Activated CD8-positive, alpha-beta T cell treated with anti-CD3 and anti-CD28 coated beads for 36 hours (primary cell): ENCODE measurements at regions not wholly inside any gene's neighbourhood (a gene's known extent, or its start where the extent isn't known, plus 50 kb on each side); places are given as distances from the start of the nearest gene placed in this dataset.

Experiments used
- ATAC-seq: fragments of 200-7000 bp; cut with Tn5 transposase; one replicate; pipeline ENCODE4 v1.10.0; 2021; ENCODE audit warnings: mild to moderate bottlenecking, moderate library complexity
- CTCF ChIA-PET: fragments of 350-600 bp; sonication (Branson Sonifier 250); formaldehyde crosslinking; loops from one replicate; lab custom pipeline; 2021; ENCODE audit warnings: antibody characterized with exemption; lab: Charles Lee
- POLR2A ChIA-PET: fragments of 350-600 bp; sonication (Branson Sonifier 250); formaldehyde crosslinking; loops from one replicate; lab custom pipeline; 2021; ENCODE audit warnings: antibody characterized with exemption; lab: Charles Lee
- DNase-seq: peaks from one replicate; pipeline ENCODE4 v3.0.0-alpha.2; 2020
- H3K27ac Mint-ChIP-seq: one replicate; pipeline ENCODE4 v1.8.0; 2021; ENCODE audit warnings: mild to moderate bottlenecking, mixed read lengths
- H3K27me3 Mint-ChIP-seq: one replicate; pipeline ENCODE4 v1.8.0; 2021; ENCODE audit warnings: mixed read lengths
- H3K36me3 Mint-ChIP-seq: one replicate; pipeline ENCODE4 v1.8.0; 2021; ENCODE audit warnings: low read depth, mixed read lengths
- H3K4me1 Mint-ChIP-seq: one replicate; pipeline ENCODE4 v1.8.0; 2021; ENCODE audit warnings: low read depth, mixed read lengths
- H3K4me3 Mint-ChIP-seq: one replicate; pipeline ENCODE4 v1.8.0; 2021; ENCODE audit warnings: mild to moderate bottlenecking, moderate library complexity, mixed read lengths
- H3K9me3 Mint-ChIP-seq: one replicate; pipeline ENCODE4 v1.8.0; 2021; ENCODE audit warnings: mixed read lengths
- CTCF ChIP-seq: fragments of 200-600 bp; IDR thresholded peaks from one replicate; pipeline ENCODE4 v1.8.0; 2022; ENCODE audit warnings: antibody characterized with exemption, mild to moderate bottlenecking
- intact Hi-C: fragments of 100-400 bp; cut with micrococcal nuclease; formaldehyde crosslinking; loops from one replicate; pipeline ENCODE4 v1.10.0; 2022

- Mint-ChIP-seq H3K4me1 (no peaks in the 10 kb centered on the region), H3K9me3 (peaks cover 1% of the 10 kb centered on the region), H3K4me3 (no peak overlapping the region), H3K27me3 (no peaks in the 10 kb centered on the region), H3K27ac (no peak overlapping the region), H3K36me3 (no peaks in the 10 kb centered on the region)
- intact Hi-C loops = no loop called here
- CTCF ChIA-PET = interaction anchor here (3.7 kb wide), 1 partner anchor 11 kb away, joined by 14 read pairs; no protein-coding TSS in a partner anchor
- no peak for DNase-seq
- POLR2A ChIA-PET = no interaction called here
- no peak for ATAC-seq
- TF ChIP-seq CTCF = no peak
Observed at GRCh38 chr5:72599519-72600370, 92.5 kb upstream of the ZNF366 start.

GRCh38 chr5:72599065-72599433, 91.8 kb upstream of the ZNF366 start:
- Mint-ChIP-seq H3K4me3 (no peak overlapping the region), H3K36me3 (no peaks in the 10 kb centered on the region), H3K4me1 (no peaks in the 10 kb centered on the region), H3K9me3 (peaks cover 1% of the 10 kb centered on the region), H3K27me3 (no peaks in the 10 kb centered on the region), H3K27ac (no peak overlapping the region)
- ChIA-PET CTCF (no interaction called here), POLR2A (no interaction called here)
- no peak for TF ChIP-seq CTCF
- DNase-seq = no peak
- intact Hi-C loops = no loop called here
- no peak for ATAC-seq

DNA sequence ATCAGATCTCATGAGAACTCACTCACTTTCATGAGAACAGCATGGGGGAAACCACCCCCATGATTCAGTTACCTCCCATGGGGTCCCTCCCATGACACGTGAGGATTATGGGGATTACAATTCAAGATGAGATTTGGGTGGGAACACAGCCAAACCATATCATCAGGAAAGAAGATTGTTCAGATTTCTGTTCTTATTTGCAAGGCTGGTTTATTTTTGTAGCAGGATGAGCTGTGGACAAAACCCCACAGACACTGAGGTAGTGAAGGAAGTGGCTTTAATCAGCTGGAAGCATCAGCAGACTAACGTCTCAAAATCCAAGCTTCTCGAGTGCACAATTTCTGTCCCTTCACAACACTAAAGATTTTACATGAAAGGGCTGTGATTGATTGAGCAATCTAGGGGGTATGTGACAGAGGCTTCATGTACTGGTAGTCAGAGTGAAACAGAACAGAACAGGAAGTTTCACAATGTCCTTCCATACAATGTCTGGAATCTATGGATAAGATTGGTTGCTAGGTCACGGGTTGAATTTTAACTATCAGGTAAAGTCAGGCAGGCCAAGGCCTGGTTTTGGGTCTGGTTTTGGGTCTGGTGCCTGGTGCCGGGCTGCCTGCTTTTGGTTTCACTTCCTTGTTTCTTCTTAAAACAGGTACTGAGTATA, 91.3 kb upstream of the ZNF366 start:
- no peak overlapping the region for H3K4me3 Mint-ChIP-seq
- no peaks in the 10 kb centered on the region for H3K36me3 Mint-ChIP-seq
- ATAC-seq (no peak), DNase-seq (no peak)
- peaks cover 1% of the 10 kb centered on the region for H3K9me3 Mint-ChIP-seq
- H3K4me1 Mint-ChIP-seq = no peaks in the 10 kb centered on the region
- intact Hi-C loops = no loop called here
- no peak for TF ChIP-seq CTCF
- no peaks in the 10 kb centered on the region for H3K27me3 Mint-ChIP-seq
- POLR2A ChIA-PET = no interaction called here
- CTCF ChIA-PET = no interaction called here
- H3K27ac Mint-ChIP-seq = no peak overlapping the region

GRCh38 chr5:72597456-72597948, 90.3 kb upstream of the ZNF366 start:
- intact Hi-C loops = no loop called here
- Mint-ChIP-seq H3K27ac (no peak overlapping the region), H3K27me3 (peaks cover under 1% of the 10 kb centered on the region), H3K9me3 (peaks cover 1% of the 10 kb centered on the region), H3K36me3 (no peaks in the 10 kb centered on the region), H3K4me1 (no peaks in the 10 kb centered on the region), H3K4me3 (no peak overlapping the region)
- no peak for TF ChIP-seq CTCF
- no peak for ATAC-seq
- DNase-seq = no peak
- POLR2A ChIA-PET = no interaction called here
- CTCF ChIA-PET = no interaction called here

DNA sequence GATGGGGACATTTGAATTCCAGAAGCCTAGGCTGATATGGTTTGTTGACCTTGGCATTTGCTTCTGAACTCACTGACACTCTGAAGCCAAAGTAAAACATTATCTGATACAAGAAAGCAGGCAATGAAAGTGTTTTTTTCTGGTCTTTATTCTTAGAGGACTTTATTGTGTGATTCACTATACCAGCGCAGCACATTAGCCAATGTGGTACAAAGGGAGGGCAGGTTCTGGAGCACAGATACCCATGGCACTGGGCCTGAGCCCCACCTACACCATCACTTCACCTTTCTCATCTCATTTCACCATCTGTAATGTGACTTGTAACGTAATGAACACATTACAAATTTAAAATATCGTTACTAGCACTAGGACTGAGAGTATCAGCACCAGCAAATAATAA, 89.7 kb upstream of the ZNF366 start:
- Mint-ChIP-seq H3K4me3 (no peak overlapping the region), H3K27me3 (peaks cover 5% of the 10 kb centered on the region), H3K9me3 (peaks cover 1% of the 10 kb centered on the region), H3K4me1 (no peaks in the 10 kb centered on the region), H3K36me3 (no peaks in the 10 kb centered on the region), H3K27ac (no peak overlapping the region)
- POLR2A ChIA-PET = no interaction called here
- CTCF ChIA-PET = no interaction called here
- intact Hi-C loops = no loop called here
- DNase-seq (no peak), ATAC-seq (no peak)
- no peak for TF ChIP-seq CTCF
